Astrocyte (in vitro differentiated cells and primary cell): ENCODE measurements at regions not wholly inside any gene's neighbourhood (a gene's known extent, or its start where the extent isn't known, plus 50 kb on each side); places are given as distances from the start of the nearest gene placed in this dataset.

Experiments used
- DNase-seq: peaks from one replicate; pipeline ENCODE4 v3.0.0-alpha.2; 2010; ENCODE audit warnings: low read depth
- FAIRE-seq: peaks from 2 replicates; lab custom pipeline; 2011; peaks lifted over from hg19 to GRCh38; lab: Jason Lieb, UNC
- H2AFZ ChIP-seq: 2 replicates; pipeline ENCODE4 v1.6.0; 2012; ENCODE audit warnings: low read depth, low read length, inconsistent platforms
- H3K27ac ChIP-seq: 2 replicates; pipeline ENCODE4 v1.5.1; 2011; ENCODE audit warnings: low read depth, low read length, inconsistent platforms
- H3K27me3 ChIP-seq: 2 replicates; pipeline ENCODE4 v1.6.0; 2011; ENCODE audit warnings: low read length, inconsistent platforms; ENCODE audit not compliant: insufficient read depth
- H3K36me3 ChIP-seq: 2 replicates; pipeline ENCODE4 v1.5.1; 2011; ENCODE audit warnings: low read length, inconsistent platforms; ENCODE audit not compliant: insufficient read depth
- H3K4me1 ChIP-seq: 2 replicates; pipeline ENCODE4 v1.5.1; 2011; ENCODE audit warnings: low read length, inconsistent platforms; ENCODE audit not compliant: insufficient read depth
- H3K4me2 ChIP-seq: 2 replicates; pipeline ENCODE4 v1.6.0; 2012; ENCODE audit warnings: low read length, inconsistent platforms
- H3K4me3 ChIP-seq: 2 replicates; pipeline ENCODE4 v1.5.1; 2011; ENCODE audit warnings: low read depth, mild to moderate bottlenecking, low read length, inconsistent platforms; ENCODE audit not compliant: insufficient read depth
- H3K79me2 ChIP-seq: 2 replicates; pipeline ENCODE4 v1.6.0; 2012; ENCODE audit warnings: mild to moderate bottlenecking, low read length, inconsistent platforms; ENCODE audit not compliant: insufficient read depth
- H3K9ac ChIP-seq: 2 replicates; pipeline ENCODE4 v1.6.0; 2012; ENCODE audit warnings: mild to moderate bottlenecking, low read length, inconsistent platforms
- H3K9me3 ChIP-seq: 2 replicates; pipeline ENCODE4 v1.5.1; 2012; ENCODE audit warnings: low read depth, mild to moderate bottlenecking, low read length, inconsistent platforms; ENCODE audit not compliant: insufficient read depth
- H4K20me1 ChIP-seq: 2 replicates; pipeline ENCODE4 v1.6.0; 2012; ENCODE audit warnings: low read length, inconsistent platforms; ENCODE audit not compliant: insufficient read depth
- H3K27ac Mint-ChIP-seq: one replicate; pipeline ENCODE4 v1.8.0; 2021; ENCODE audit warnings: mild to moderate bottlenecking, mixed read lengths; ENCODE audit not compliant: unreplicated experiment
- H3K27me3 Mint-ChIP-seq: one replicate; pipeline ENCODE4 v1.8.0; 2021; ENCODE audit warnings: low read depth, mixed read lengths; ENCODE audit not compliant: unreplicated experiment
- H3K36me3 Mint-ChIP-seq: one replicate; pipeline ENCODE4 v1.8.0; 2021; ENCODE audit warnings: low read depth, mixed read lengths; ENCODE audit not compliant: unreplicated experiment
- H3K4me1 Mint-ChIP-seq: one replicate; pipeline ENCODE4 v1.8.0; 2021; ENCODE audit warnings: low read depth, mixed read lengths; ENCODE audit not compliant: unreplicated experiment
- H3K4me3 Mint-ChIP-seq: one replicate; pipeline ENCODE4 v1.8.0; 2021; ENCODE audit warnings: mild to moderate bottlenecking, moderate library complexity, mixed read lengths; ENCODE audit not compliant: unreplicated experiment
- H3K9me3 Mint-ChIP-seq: one replicate; pipeline ENCODE4 v1.8.0; 2021; ENCODE audit warnings: mild to moderate bottlenecking, mixed read lengths; ENCODE audit not compliant: unreplicated experiment
- EZH2 ChIP-seq: IDR thresholded peaks from 2 replicates; pipeline ENCODE4 v1.6.1; 2012; ENCODE audit warnings: mild to moderate bottlenecking, low read length, inconsistent platforms; ENCODE audit not compliant: insufficient read depth
- TF ChIP-seq, protein P1 (sequence below): IDR thresholded peaks from 2 replicates; pipeline ENCODE4 v1.5.1; 2011; ENCODE audit warnings: low read depth, mild to moderate bottlenecking, inconsistent platforms, low read length, moderate library complexity; ENCODE audit not compliant: insufficient read depth

- Histone ChIP-seq H3K4me1 (no peaks in the 10 kb centered on the region), H4K20me1 (no peaks in the 10 kb centered on the region), H3K79me2 (no peaks in the 10 kb centered on the region), H3K9me3 (no peaks in the 10 kb centered on the region), H2AFZ (no peak overlapping the region), H3K9ac (no peak overlapping the region), H3K27me3 (no peaks in the 10 kb centered on the region), H3K4me2 (no peak overlapping the region), H3K36me3 (no peaks in the 10 kb centered on the region), H3K4me3 (no peak overlapping the region), H3K27ac (no peak overlapping the region)
- Mint-ChIP-seq H3K4me3 (no peak overlapping the region), H3K9me3 (no peaks in the 10 kb centered on the region), H3K36me3 (peaks cover 3% of the 10 kb centered on the region), H3K4me1 (peaks cover 9% of the 10 kb centered on the region), H3K27me3 (no peaks in the 10 kb centered on the region), H3K27ac (no peak overlapping the region)
- no peak for FAIRE-seq
- TF ChIP-seq EZH2: no peak
- TF ChIP-seq, protein P1, sequence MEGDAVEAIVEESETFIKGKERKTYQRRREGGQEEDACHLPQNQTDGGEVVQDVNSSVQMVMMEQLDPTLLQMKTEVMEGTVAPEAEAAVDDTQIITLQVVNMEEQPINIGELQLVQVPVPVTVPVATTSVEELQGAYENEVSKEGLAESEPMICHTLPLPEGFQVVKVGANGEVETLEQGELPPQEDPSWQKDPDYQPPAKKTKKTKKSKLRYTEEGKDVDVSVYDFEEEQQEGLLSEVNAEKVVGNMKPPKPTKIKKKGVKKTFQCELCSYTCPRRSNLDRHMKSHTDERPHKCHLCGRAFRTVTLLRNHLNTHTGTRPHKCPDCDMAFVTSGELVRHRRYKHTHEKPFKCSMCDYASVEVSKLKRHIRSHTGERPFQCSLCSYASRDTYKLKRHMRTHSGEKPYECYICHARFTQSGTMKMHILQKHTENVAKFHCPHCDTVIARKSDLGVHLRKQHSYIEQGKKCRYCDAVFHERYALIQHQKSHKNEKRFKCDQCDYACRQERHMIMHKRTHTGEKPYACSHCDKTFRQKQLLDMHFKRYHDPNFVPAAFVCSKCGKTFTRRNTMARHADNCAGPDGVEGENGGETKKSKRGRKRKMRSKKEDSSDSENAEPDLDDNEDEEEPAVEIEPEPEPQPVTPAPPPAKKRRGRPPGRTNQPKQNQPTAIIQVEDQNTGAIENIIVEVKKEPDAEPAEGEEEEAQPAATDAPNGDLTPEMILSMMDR: no peak
- no peak for DNase-seq
Measured at GRCh38 chr9:106065579-106066214, 371.4 kb downstream of the TMEM38B start.

- Histone ChIP-seq H4K20me1 (no peaks in the 10 kb centered on the region), H3K36me3 (no peaks in the 10 kb centered on the region), H3K4me1 (no peaks in the 10 kb centered on the region), H3K9me3 (no peaks in the 10 kb centered on the region), H3K9ac (no peak overlapping the region), H2AFZ (no peak overlapping the region), H3K27me3 (no peaks in the 10 kb centered on the region), H3K27ac (no peak overlapping the region), H3K79me2 (no peaks in the 10 kb centered on the region), H3K4me3 (no peak overlapping the region), H3K4me2 (no peak overlapping the region)
- FAIRE-seq (no peak), DNase-seq (no peak)
- Mint-ChIP-seq H3K9me3 (no peaks in the 10 kb centered on the region), H3K36me3 (peaks cover 3% of the 10 kb centered on the region), H3K27ac (no peak overlapping the region), H3K27me3 (no peaks in the 10 kb centered on the region), H3K4me3 (no peak overlapping the region), H3K4me1 (peaks cover 9% of the 10 kb centered on the region)
- TF ChIP-seq, protein P1: no peak
- no peak for TF ChIP-seq EZH2
Measured at GRCh38 chr9:106066940-106067524, 372.7 kb downstream of the TMEM38B start.

DNA sequence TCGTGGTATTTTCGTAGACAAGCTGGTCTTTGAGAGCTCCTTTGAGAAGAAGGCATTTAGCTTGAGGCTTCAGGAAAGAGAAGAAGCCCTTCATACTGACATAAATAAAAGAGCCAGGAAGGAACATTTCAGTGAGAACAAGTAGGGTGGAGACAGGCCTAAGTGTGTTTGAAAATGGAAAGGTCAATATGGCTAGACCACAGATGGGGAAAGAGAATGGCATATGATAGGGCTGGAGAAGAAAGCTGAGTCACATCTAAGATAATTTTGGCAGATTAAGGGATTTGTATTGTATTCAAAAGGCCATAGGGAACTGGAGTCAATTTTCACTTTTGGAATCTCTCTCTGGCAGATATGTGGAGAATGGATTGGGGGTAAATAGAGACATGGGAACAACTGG, 374.9 kb downstream of the TMEM38B start:
- no peaks in the 10 kb centered on the region for H3K27me3 Mint-ChIP-seq
- Histone ChIP-seq H3K27ac (no peak overlapping the region), H3K9me3 (no peaks in the 10 kb centered on the region), H3K9ac (no peak overlapping the region), H3K4me3 (no peak overlapping the region), H2AFZ (no peak overlapping the region), H4K20me1 (no peaks in the 10 kb centered on the region), H3K79me2 (no peaks in the 10 kb centered on the region), H3K27me3 (no peaks in the 10 kb centered on the region), H3K4me2 (no peak overlapping the region), H3K4me1 (no peaks in the 10 kb centered on the region), H3K36me3 (no peaks in the 10 kb centered on the region)
- DNase-seq (peak; percentile 8), FAIRE-seq (no peak)
- H3K4me3 Mint-ChIP-seq: no peak overlapping the region
- H3K27ac Mint-ChIP-seq: no peak overlapping the region
- TF ChIP-seq, protein P1: no peak
- TF ChIP-seq EZH2: no peak
- peaks cover 3% of the 10 kb centered on the region for H3K36me3 Mint-ChIP-seq
- no peaks in the 10 kb centered on the region for H3K9me3 Mint-ChIP-seq
- H3K4me1 Mint-ChIP-seq: peaks cover 23% of the 10 kb centered on the region
